ENCODE measurements at regions not wholly inside any gene's neighbourhood (a gene's known extent, or its start where the extent isn't known, plus 50 kb on each side); places are given as distances from the start of the nearest gene placed in this dataset.

GRCh38 chr2:19559596-19560240, 201.3 kb upstream of the OSR1 start:
- in situ Hi-C loops (cut with MboI; ENCODE audit: low sequenced_read_pairs, unreplicated experiment): no loop called here
- no peak for DNase-seq (ENCODE audit: low spot score)
- TF ChIP-seq, protein P1, sequence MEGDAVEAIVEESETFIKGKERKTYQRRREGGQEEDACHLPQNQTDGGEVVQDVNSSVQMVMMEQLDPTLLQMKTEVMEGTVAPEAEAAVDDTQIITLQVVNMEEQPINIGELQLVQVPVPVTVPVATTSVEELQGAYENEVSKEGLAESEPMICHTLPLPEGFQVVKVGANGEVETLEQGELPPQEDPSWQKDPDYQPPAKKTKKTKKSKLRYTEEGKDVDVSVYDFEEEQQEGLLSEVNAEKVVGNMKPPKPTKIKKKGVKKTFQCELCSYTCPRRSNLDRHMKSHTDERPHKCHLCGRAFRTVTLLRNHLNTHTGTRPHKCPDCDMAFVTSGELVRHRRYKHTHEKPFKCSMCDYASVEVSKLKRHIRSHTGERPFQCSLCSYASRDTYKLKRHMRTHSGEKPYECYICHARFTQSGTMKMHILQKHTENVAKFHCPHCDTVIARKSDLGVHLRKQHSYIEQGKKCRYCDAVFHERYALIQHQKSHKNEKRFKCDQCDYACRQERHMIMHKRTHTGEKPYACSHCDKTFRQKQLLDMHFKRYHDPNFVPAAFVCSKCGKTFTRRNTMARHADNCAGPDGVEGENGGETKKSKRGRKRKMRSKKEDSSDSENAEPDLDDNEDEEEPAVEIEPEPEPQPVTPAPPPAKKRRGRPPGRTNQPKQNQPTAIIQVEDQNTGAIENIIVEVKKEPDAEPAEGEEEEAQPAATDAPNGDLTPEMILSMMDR (IDR thresholded peaks at IDR 0.05; ENCODE audit: borderline replicate concordance, control extremely low read depth, extremely low read depth, insufficient read depth, missing control alignments): no peak

DNA sequence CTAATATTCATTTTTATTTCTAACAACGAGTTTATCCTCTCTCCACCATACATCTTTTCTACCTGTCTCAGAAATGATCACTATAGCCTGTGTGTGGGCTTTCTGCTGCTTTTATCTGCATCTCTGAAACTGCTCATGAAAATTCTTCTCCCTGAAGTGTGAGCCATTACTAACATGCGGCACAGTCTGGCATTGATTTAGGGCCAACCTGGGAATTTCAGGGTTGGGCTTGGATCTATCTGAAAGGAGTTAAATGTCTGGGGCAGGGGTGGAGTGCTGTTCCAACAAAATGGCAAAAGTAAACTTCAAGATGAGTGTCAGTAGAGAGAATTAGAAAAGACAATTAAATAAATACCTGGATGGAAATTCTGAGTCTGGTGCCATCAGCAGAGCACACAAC, 198.2 kb upstream of the OSR1 start:
- DNase-seq (ENCODE audit: low spot score): no peak
- in situ Hi-C loops (cut with MboI; ENCODE audit: low sequenced_read_pairs, unreplicated experiment): no loop called here
- TF ChIP-seq, protein P1 (IDR thresholded peaks at IDR 0.05; ENCODE audit: borderline replicate concordance, control extremely low read depth, extremely low read depth, insufficient read depth, missing control alignments): no peak

GRCh38 chr2:19554520-19554919, 196.1 kb upstream of the OSR1 start:
- in situ Hi-C loops (cut with MboI; ENCODE audit: low sequenced_read_pairs, unreplicated experiment): no loop called here
- TF ChIP-seq, protein P1 (IDR thresholded peaks at IDR 0.05; ENCODE audit: borderline replicate concordance, control extremely low read depth, extremely low read depth, insufficient read depth, missing control alignments): no peak
- no peak for DNase-seq (ENCODE audit: low spot score)

DNA sequence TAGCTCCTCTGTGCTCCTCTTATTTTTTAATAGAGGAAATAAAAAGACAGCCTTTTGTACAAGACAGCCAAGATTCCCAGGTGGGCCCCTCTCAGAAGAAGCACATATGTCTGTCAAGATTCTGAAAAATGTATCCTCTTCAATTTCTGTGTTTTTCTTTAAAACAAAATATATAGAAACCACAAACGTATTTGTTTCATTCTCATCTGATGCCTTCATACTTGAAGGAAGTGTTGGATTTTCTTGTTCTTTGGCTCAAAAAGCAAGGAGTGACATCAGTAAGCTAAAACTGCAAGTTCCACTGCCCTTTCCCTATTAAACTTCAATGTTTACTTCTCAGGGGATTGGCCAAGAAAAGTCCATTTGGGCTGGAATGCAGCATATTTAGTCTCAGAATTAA, 193.8 kb upstream of the OSR1 start:
- in situ Hi-C loops (cut with MboI; ENCODE audit: low sequenced_read_pairs, unreplicated experiment): no loop called here
- DNase-seq (ENCODE audit: low spot score): no peak
- TF ChIP-seq, protein P1 (IDR thresholded peaks at IDR 0.05; ENCODE audit: borderline replicate concordance, control extremely low read depth, extremely low read depth, insufficient read depth, missing control alignments): no peak

GRCh38 chr2:19550750-19551149, 192.3 kb upstream of the OSR1 start:
- TF ChIP-seq, protein P1 (IDR thresholded peaks at IDR 0.05; ENCODE audit: borderline replicate concordance, control extremely low read depth, extremely low read depth, insufficient read depth, missing control alignments): no peak
- no peak for DNase-seq (ENCODE audit: low spot score)
- in situ Hi-C loops (cut with MboI; ENCODE audit: low sequenced_read_pairs, unreplicated experiment): no loop called here

DNA sequence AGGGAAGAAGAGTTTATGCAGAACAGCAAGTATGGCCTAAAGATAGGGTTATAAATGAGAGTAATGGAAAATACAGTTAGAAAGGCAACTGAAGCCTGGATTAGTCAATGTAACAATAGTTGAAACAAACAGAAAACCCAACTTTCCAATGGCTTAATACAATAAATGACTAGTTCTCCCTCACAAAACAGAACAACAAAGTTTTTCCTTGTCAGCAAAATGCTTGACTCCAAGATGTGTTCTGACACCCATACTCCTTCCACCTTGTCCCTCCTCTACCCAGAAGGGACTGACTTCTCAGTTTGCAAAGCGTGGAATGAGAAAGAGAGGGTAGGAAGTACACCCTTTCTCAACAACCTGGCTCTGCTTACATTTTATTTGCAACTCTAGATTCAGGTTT, 191.4 kb upstream of the OSR1 start:
- TF ChIP-seq, protein P1 (IDR thresholded peaks at IDR 0.05; ENCODE audit: borderline replicate concordance, control extremely low read depth, extremely low read depth, insufficient read depth, missing control alignments): no peak
- DNase-seq (ENCODE audit: low spot score): no peak
- in situ Hi-C loops (cut with MboI; ENCODE audit: low sequenced_read_pairs, unreplicated experiment): no loop called here
